CD14-positive monocyte (primary cell): ENCODE measurements at regions not wholly inside any gene's neighbourhood (a gene's known extent, or its start where the extent isn't known, plus 50 kb on each side); places are given as distances from the start of the nearest gene placed in this dataset.

Experiments used
- DNase-seq, 3 donors: peaks; one replicate each; pipeline ENCODE4 v3.0.0-alpha.2; 2011 to 2022
- H2AFZ ChIP-seq: 2 replicates; pipeline ENCODE4 v1.6.0; 2012; ENCODE audit warnings: mild to moderate bottlenecking, low read depth, low read length, inconsistent platforms; ENCODE audit not compliant: insufficient read depth, poor library complexity, severe bottlenecking
- H3K27ac ChIP-seq, 2 donors: 1 replicate in 1 of 2; 2 replicates in 1 of 2; pipeline ENCODE4 v1.5.1; 2012 to 2013; ENCODE audit warnings: low read length in 2 of 2, control low read depth in 1 of 2, inconsistent platforms in 1 of 2, low read depth in 1 of 2, mild to moderate bottlenecking in 1 of 2
- H3K27me3 ChIP-seq, 2 donors: one replicate each; pipeline versions ENCODE4 v1.6.0 to v1.6.1; 2011 to 2013; ENCODE audit warnings: low read length in 2 of 2; ENCODE audit not compliant: control insufficient read depth in 2 of 2, insufficient read depth in 2 of 2
- H3K36me3 ChIP-seq, 2 donors: replicated peaks in 1 of 2; 1 replicate in 1 of 2; 2 replicates in 1 of 2; pipeline versions ENCODE4 v1.5.1 to v1.6.1; 2012 to 2013; ENCODE audit warnings: low read length in 2 of 2, control low read depth in 1 of 2, inconsistent platforms in 1 of 2, mild to moderate bottlenecking in 1 of 2; ENCODE audit not compliant: insufficient read depth in 2 of 2, control insufficient read depth in 1 of 2
- H3K4me1 ChIP-seq, 2 donors: 1 replicate in 1 of 2; 2 replicates in 1 of 2; pipeline versions ENCODE4 v1.5.1 to v1.6.1; 2012 to 2013; ENCODE audit warnings: low read length in 2 of 2, control low read depth in 1 of 2, inconsistent platforms in 1 of 2, mild to moderate bottlenecking in 1 of 2, moderate library complexity in 1 of 2; ENCODE audit not compliant: insufficient read depth in 2 of 2, control insufficient read depth in 1 of 2
- H3K4me2 ChIP-seq: replicated peaks from 2 replicates; pipeline ENCODE3; 2012; ENCODE audit warnings: low read length, moderate library complexity, mild to moderate bottlenecking; ENCODE audit not compliant: poor library complexity, severe bottlenecking; ENCODE audit errors: extremely low read depth
- H3K4me3 ChIP-seq, 3 experiments: fragments of 200-600 bp in 1 of 3; sonication (generic) in 1 of 3; replicated peaks in 1 of 3; 1 replicate in 2 of 3; 2 replicates in 1 of 3; pipeline ENCODE4 v1.5.1; 2011 to 2013; ENCODE audit warnings: low read length in 3 of 3, mild to moderate bottlenecking in 3 of 3, control low read depth in 2 of 3, low read depth in 2 of 3, inconsistent platforms in 1 of 3, moderate library complexity in 1 of 3
- H3K79me2 ChIP-seq: 2 replicates; pipeline ENCODE4 v1.6.0; 2012; ENCODE audit warnings: mild to moderate bottlenecking, control low read depth, inconsistent platforms, low read length, moderate library complexity; ENCODE audit not compliant: insufficient read depth
- H3K9ac ChIP-seq: 2 replicates; pipeline ENCODE4 v1.6.0; 2017; ENCODE audit warnings: low read length, mild to moderate bottlenecking; ENCODE audit not compliant: insufficient read depth, poor library complexity, severe bottlenecking
- H3K9me3 ChIP-seq, 2 donors: replicated peaks in 1 of 2; 1 replicate in 1 of 2; 2 replicates in 1 of 2; pipeline versions ENCODE4 v1.5.1 to v1.6.1; 2012 to 2013; ENCODE audit warnings: low read length in 2 of 2, control low read depth in 1 of 2; ENCODE audit not compliant: control insufficient read depth in 1 of 2, insufficient read depth in 1 of 2
- H4K20me1 ChIP-seq: 2 replicates; pipeline ENCODE4 v1.6.0; 2012; ENCODE audit warnings: mild to moderate bottlenecking, low read length, control low read depth, moderate library complexity; ENCODE audit not compliant: insufficient read depth
- H3K27ac Mint-ChIP-seq, 7 donors: one replicate each; pipeline ENCODE4 v1.8.0; 2020; ENCODE audit warnings: mild to moderate bottlenecking in 7 of 7, mixed read lengths in 7 of 7, moderate library complexity in 6 of 7, inconsistent platforms in 2 of 7
- H3K27me3 Mint-ChIP-seq, 3 donors: one replicate each; pipeline ENCODE4 v1.8.0; 2021 to 2022; ENCODE audit warnings: low read depth in 3 of 3, mild to moderate bottlenecking in 3 of 3, mixed read lengths in 3 of 3, moderate library complexity in 3 of 3, inconsistent platforms in 1 of 3
- H3K36me3 Mint-ChIP-seq, 2 donors: one replicate each; pipeline ENCODE4 v1.8.0; 2020; ENCODE audit warnings: mixed read lengths in 2 of 2, inconsistent platforms in 1 of 2, mild to moderate bottlenecking in 1 of 2
- H3K4me1 Mint-ChIP-seq: one replicate; pipeline ENCODE4 v1.8.0; 2020; ENCODE audit warnings: mild to moderate bottlenecking, mixed read lengths
- H3K4me3 Mint-ChIP-seq, 2 donors: one replicate each; pipeline ENCODE4 v1.8.0; 2020; ENCODE audit warnings: mild to moderate bottlenecking in 2 of 2, mixed read lengths in 2 of 2, moderate library complexity in 1 of 2
- H3K9me3 Mint-ChIP-seq, 7 donors: one replicate each; pipeline ENCODE4 v1.8.0; 2020 to 2022; ENCODE audit warnings: mixed read lengths in 7 of 7, mild to moderate bottlenecking in 6 of 7, moderate library complexity in 6 of 7, inconsistent platforms in 2 of 7
- CTCF ChIP-seq: fragments of 200-600 bp; IDR thresholded peaks from one replicate; pipeline ENCODE4 v1.8.0; 2022; ENCODE audit warnings: antibody characterized with exemption, mild to moderate bottlenecking
- intact Hi-C, 2 donors: fragments of 100-400 bp; cut with micrococcal nuclease; formaldehyde crosslinking; loops; one replicate each; pipeline versions ENCODE4 v1.15.0 to v1.15.1; 2023

- Mint-ChIP-seq H3K36me3 (no peaks in the 10 kb centered on the region), H3K4me3 (no peak overlapping the region), H3K27me3 (peaks cover 2% of the 10 kb centered on the region in 3 donors), H3K27ac (no peak overlapping the region), H3K4me1 (no peaks in the 10 kb centered on the region), H3K9me3 (peaks cover 0 to 9% (median 3%) of the 10 kb centered on the region in 7 donors)
- Histone ChIP-seq H3K9ac (no peak overlapping the region), H3K36me3 (no peaks in the 10 kb centered on the region), H4K20me1 (no peaks in the 10 kb centered on the region), H3K9me3 (no peaks in the 10 kb centered on the region), H3K27ac (no peak overlapping the region), H3K4me1 (no peaks in the 10 kb centered on the region), H2AFZ (no peak overlapping the region), H3K27me3 (no peaks in the 10 kb centered on the region), H3K4me2 (no peak overlapping the region), H3K79me2 (no peaks in the 10 kb centered on the region), H3K4me3 (no peak overlapping the region)
- no peak for DNase-seq
- intact Hi-C loops = no loop called here
- no peak for TF ChIP-seq CTCF
Observed at GRCh38 chr20:11502671-11503070, 415.0 kb upstream of the BTBD3 start.

GRCh38 chr20:11509776-11510175 lies 407.9 kb upstream of the BTBD3 start:
- Histone ChIP-seq H3K4me3 (no peak overlapping the region), H3K9me3 (no peaks in the 10 kb centered on the region), H3K27me3 (no peaks in the 10 kb centered on the region), H3K27ac (no peak overlapping the region), H3K79me2 (no peaks in the 10 kb centered on the region), H4K20me1 (no peaks in the 10 kb centered on the region), H3K9ac (no peak overlapping the region), H3K4me2 (no peak overlapping the region), H3K4me1 (no peaks in the 10 kb centered on the region), H3K36me3 (no peaks in the 10 kb centered on the region), H2AFZ (no peak overlapping the region)
- Mint-ChIP-seq H3K9me3 (peaks cover 2 to 11% (median 4%) of the 10 kb centered on the region in 7 donors), H3K4me3 (no peak overlapping the region), H3K27ac (no peak overlapping the region), H3K36me3 (no peaks in the 10 kb centered on the region), H3K27me3 (peaks cover 0 to 3% (median 0%) of the 10 kb centered on the region in 3 donors), H3K4me1 (no peaks in the 10 kb centered on the region)
- no peak for TF ChIP-seq CTCF
- intact Hi-C loops = no loop called here
- no peak for DNase-seq
